SK-N-SH (cell line): ENCODE measurements at regions not wholly inside any gene's neighbourhood (a gene's known extent, or its start where the extent isn't known, plus 50 kb on each side); places are given as distances from the start of the nearest gene placed in this dataset.

ENCODE experiments used
- CTCF ChIA-PET: fragments of 300-600, 350-600 bp; formaldehyde crosslinking; extraction: SDS; loops from one replicate; lab custom pipeline; 2021; lab: Yijun Ruan, JAX
- POLR2A ChIA-PET: fragments of 350-600 bp; sonication (Branson Sonifier 250); formaldehyde crosslinking; extraction: SDS; loops from one replicate; lab custom pipeline; 2020; ENCODE audit warnings: antibody characterized with exemption, inconsistent platforms; lab: Yijun Ruan, JAX
- DNase-seq: peaks from one replicate; pipeline ENCODE4 v3.0.0; 2012
- H2AFZ ChIP-seq: fragments of 200-600 bp; sonication (generic); 2 replicates; pipeline ENCODE4 v1.8.1; 2016; ENCODE audit warnings: antibody characterized with exemption, mild to moderate bottlenecking, low read depth
- H3F3A ChIP-seq: fragments of 200-600 bp; sonication (generic); replicated peaks from 2 replicates; pipeline ENCODE3; 2016; ENCODE audit warnings: antibody characterized with exemption, mild to moderate bottlenecking; ENCODE audit not compliant: insufficient read depth
- H3K27ac ChIP-seq, 2 experiments: fragments of 200-500 bp in 1 of 2; fragments of 200-600 bp in 1 of 2; sonication (Bioruptor generic) in 1 of 2; sonication (generic), shearing (Covaris generic) in 1 of 2; 2 replicates each; pipeline versions ENCODE4 v1.5.1 to v1.6.1; 2014 to 2016; ENCODE audit warnings: low read depth in 2 of 2, inconsistent platforms in 1 of 2, low read length in 1 of 2, mild to moderate bottlenecking in 1 of 2, mixed read lengths in 1 of 2
- H3K27me3 ChIP-seq: fragments of 200-600 bp; sonication (generic), shearing (Covaris generic); 2 replicates; pipeline ENCODE4 v1.6.1; 2016; ENCODE audit warnings: mixed run types; ENCODE audit not compliant: insufficient read depth
- H3K36me3 ChIP-seq, 2 experiments: fragments of 200-500 bp in 1 of 2; fragments of 200-600 bp in 1 of 2; sonication (Bioruptor generic) in 1 of 2; sonication (generic) in 1 of 2; replicated peaks in 1 of 2; 2 replicates each; pipeline versions ENCODE3 to v1.5.1; 2014 to 2016; ENCODE audit warnings: low read length in 1 of 2, mild to moderate bottlenecking in 1 of 2; ENCODE audit not compliant: insufficient read depth in 2 of 2, control insufficient read depth in 1 of 2
- H3K4me1 ChIP-seq, 2 experiments: fragments of 200-500 bp in 1 of 2; fragments of 200-600 bp in 1 of 2; sonication (Bioruptor generic) in 1 of 2; sonication (generic), shearing (Covaris generic) in 1 of 2; 2 replicates each; pipeline versions ENCODE4 v1.5.1 to v1.6.1; 2014 to 2016; ENCODE audit warnings: low read depth in 1 of 2, low read length in 1 of 2, mixed run types in 1 of 2; ENCODE audit not compliant: insufficient read depth in 2 of 2, control insufficient read depth in 1 of 2
- H3K4me2 ChIP-seq: fragments of 200-600 bp; sonication (generic), shearing (Covaris generic); 2 replicates; pipeline ENCODE4 v1.6.1; 2017; ENCODE audit warnings: mixed run types
- H3K4me3 ChIP-seq, 2 experiments: fragments of 200-500 bp in 1 of 2; fragments of 200-600 bp in 1 of 2; sonication (Bioruptor generic) in 1 of 2; sonication (generic), shearing (Covaris generic) in 1 of 2; 2 replicates each; pipeline versions ENCODE4 v1.5.1 to v1.8.1; 2014 to 2016; ENCODE audit warnings: low read depth in 2 of 2, inconsistent platforms in 1 of 2, low read length in 1 of 2, mild to moderate bottlenecking in 1 of 2, mixed read lengths in 1 of 2, moderate library complexity in 1 of 2
- H3K79me2 ChIP-seq: fragments of 200-600 bp; sonication (generic); 2 replicates; pipeline ENCODE4 v1.8.1; 2017; ENCODE audit warnings: mild to moderate bottlenecking; ENCODE audit not compliant: insufficient read depth
- H3K9ac ChIP-seq: fragments of 200-600 bp; sonication (generic); 2 replicates; pipeline ENCODE4 v1.6.1; 2017; ENCODE audit warnings: mixed run types
- H3K9me2 ChIP-seq: fragments of 200-600 bp; sonication (generic); 2 replicates; pipeline ENCODE4 v1.6.1; 2017; ENCODE audit warnings: mixed run types
- H3K9me3 ChIP-seq: fragments of 200-600 bp; sonication (generic); 2 replicates; pipeline ENCODE4 v1.6.1; 2017; ENCODE audit warnings: mixed run types, mild to moderate bottlenecking, moderate library complexity
- H4K20me1 ChIP-seq: fragments of 200-600 bp; sonication (generic); 2 replicates; pipeline ENCODE4 v1.6.1; 2017; ENCODE audit warnings: mild to moderate bottlenecking, mixed run types; ENCODE audit not compliant: insufficient read depth
- ELF1 ChIP-seq: IDR thresholded peaks from 2 replicates; pipeline ENCODE4 v1.4.0; 2012
- EZH2phosphoT487 ChIP-seq: fragments of 200-600 bp; sonication (generic); IDR thresholded peaks from 2 replicates; pipeline ENCODE4 v1.6.1; 2017; ENCODE audit warnings: low read depth, mixed run types, mild to moderate bottlenecking, antibody characterized with exemption, moderate library complexity, borderline replicate concordance
- FOSL2 ChIP-seq: IDR thresholded peaks from 2 replicates; pipeline ENCODE4 v1.4.0; 2012; ENCODE audit warnings: low read depth, mild to moderate bottlenecking, moderate library complexity, borderline replicate concordance
- FOXM1 ChIP-seq: IDR thresholded peaks from 2 replicates; pipeline ENCODE4 v1.4.0; 2012; ENCODE audit warnings: low read depth, mild to moderate bottlenecking
- GABPA ChIP-seq: IDR thresholded peaks from 2 replicates; pipeline ENCODE4 v1.4.0; 2012; ENCODE audit warnings: low read depth, mild to moderate bottlenecking
- MAX ChIP-seq: IDR thresholded peaks from 2 replicates; pipeline ENCODE4 v1.4.0; 2012; ENCODE audit warnings: low read depth
- MXI1 ChIP-seq: IDR thresholded peaks from 2 replicates; pipeline ENCODE4 v1.6.1; 2012; ENCODE audit warnings: mild to moderate bottlenecking, low read depth, low read length, improper control_type of control experiment
- NFIC ChIP-seq: IDR thresholded peaks from 2 replicates; pipeline ENCODE4 v1.4.0; 2012; ENCODE audit warnings: borderline replicate concordance
- NRF1 ChIP-seq: IDR thresholded peaks from 2 replicates; pipeline ENCODE4 v1.6.1; 2012; ENCODE audit warnings: low read depth, mild to moderate bottlenecking, low read length
- POLR2AphosphoS5 ChIP-seq: IDR thresholded peaks from 2 replicates; pipeline ENCODE4 v1.6.1; 2012; ENCODE audit warnings: low read depth, low read length
- RAD21 ChIP-seq: IDR thresholded peaks from 2 replicates; pipeline ENCODE4 v1.6.1; 2012; ENCODE audit warnings: mild to moderate bottlenecking, low read length
- RCOR1 ChIP-seq: fragments of 150-350 bp; IDR thresholded peaks from 2 replicates; pipeline ENCODE4 v1.6.1; 2017; ENCODE audit warnings: antibody characterized with exemption, low read length
- RXRA ChIP-seq: IDR thresholded peaks from 2 replicates; pipeline ENCODE4 v1.4.0; 2012; ENCODE audit warnings: low read depth, mild to moderate bottlenecking, borderline replicate concordance
- SIN3A ChIP-seq: IDR thresholded peaks from 2 replicates; pipeline ENCODE4 v1.6.1; 2012; ENCODE audit warnings: low read depth, mild to moderate bottlenecking, low read length, moderate library complexity, borderline replicate concordance
- SMC3 ChIP-seq: IDR thresholded peaks from 2 replicates; pipeline ENCODE4 v1.6.1; 2012; ENCODE audit warnings: low read depth, low read length, improper control_type of control experiment
- TAF1 ChIP-seq: IDR thresholded peaks from 2 replicates; pipeline ENCODE4 v1.6.1; 2012; ENCODE audit warnings: low read depth, mild to moderate bottlenecking, low read length, moderate library complexity, borderline replicate concordance
- TEAD4 ChIP-seq: IDR thresholded peaks from 2 replicates; pipeline ENCODE4 v1.4.0; 2012; ENCODE audit warnings: mild to moderate bottlenecking, borderline replicate concordance; ENCODE audit not compliant: insufficient read depth
- USF2 ChIP-seq: fragments of 150-350 bp; IDR thresholded peaks from 2 replicates; pipeline ENCODE4 v1.6.1; 2017; ENCODE audit warnings: antibody characterized with exemption, low read length, low read depth, borderline replicate concordance
- YY1 ChIP-seq: IDR thresholded peaks from 2 replicates; pipeline ENCODE4 v1.4.0; 2012; ENCODE audit warnings: low read depth, mild to moderate bottlenecking
- ZBTB33 ChIP-seq: IDR thresholded peaks from 2 replicates; pipeline ENCODE4 v1.4.0; 2012; ENCODE audit warnings: low read depth, borderline replicate concordance
- WGBS: methylation state at CpG from one replicate; pipeline ENCODE4 v1.1.6; 2017; ENCODE audit warnings: low lambda C conversion rate; 5-methylcytosine and 5-hydroxymethylcytosine counted together
- TF ChIP-seq, protein P1 (sequence below): IDR thresholded peaks from 2 replicates; pipeline ENCODE4 v1.6.1; 2012; ENCODE audit warnings: mild to moderate bottlenecking, low read depth, low read length, moderate library complexity
- TF ChIP-seq, protein P2 (sequence below): IDR thresholded peaks from 2 replicates; pipeline ENCODE4 v1.4.0; 2012; ENCODE audit warnings: low read depth, borderline replicate concordance

DNA sequence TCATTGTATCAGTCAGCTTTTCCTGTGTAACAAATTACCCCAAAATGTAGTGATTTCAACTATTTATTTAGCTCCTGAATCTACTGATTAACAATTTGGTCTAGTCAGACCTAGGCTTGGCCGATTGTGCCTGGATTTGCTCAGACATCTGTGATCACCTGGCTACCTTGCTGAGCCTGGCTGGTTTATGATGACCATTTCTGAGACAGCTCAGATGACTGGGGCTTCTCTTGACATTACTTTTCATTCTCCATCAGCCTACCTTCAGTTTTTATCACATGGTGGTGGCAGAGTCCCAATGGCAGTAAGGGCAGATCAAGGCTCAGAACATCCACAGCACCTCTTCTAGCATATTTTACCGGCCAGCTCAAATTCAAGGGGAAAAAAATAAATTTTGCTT lies 286.3 kb downstream of the BTG1 start (continued):
- TF ChIP-seq, protein P1, sequence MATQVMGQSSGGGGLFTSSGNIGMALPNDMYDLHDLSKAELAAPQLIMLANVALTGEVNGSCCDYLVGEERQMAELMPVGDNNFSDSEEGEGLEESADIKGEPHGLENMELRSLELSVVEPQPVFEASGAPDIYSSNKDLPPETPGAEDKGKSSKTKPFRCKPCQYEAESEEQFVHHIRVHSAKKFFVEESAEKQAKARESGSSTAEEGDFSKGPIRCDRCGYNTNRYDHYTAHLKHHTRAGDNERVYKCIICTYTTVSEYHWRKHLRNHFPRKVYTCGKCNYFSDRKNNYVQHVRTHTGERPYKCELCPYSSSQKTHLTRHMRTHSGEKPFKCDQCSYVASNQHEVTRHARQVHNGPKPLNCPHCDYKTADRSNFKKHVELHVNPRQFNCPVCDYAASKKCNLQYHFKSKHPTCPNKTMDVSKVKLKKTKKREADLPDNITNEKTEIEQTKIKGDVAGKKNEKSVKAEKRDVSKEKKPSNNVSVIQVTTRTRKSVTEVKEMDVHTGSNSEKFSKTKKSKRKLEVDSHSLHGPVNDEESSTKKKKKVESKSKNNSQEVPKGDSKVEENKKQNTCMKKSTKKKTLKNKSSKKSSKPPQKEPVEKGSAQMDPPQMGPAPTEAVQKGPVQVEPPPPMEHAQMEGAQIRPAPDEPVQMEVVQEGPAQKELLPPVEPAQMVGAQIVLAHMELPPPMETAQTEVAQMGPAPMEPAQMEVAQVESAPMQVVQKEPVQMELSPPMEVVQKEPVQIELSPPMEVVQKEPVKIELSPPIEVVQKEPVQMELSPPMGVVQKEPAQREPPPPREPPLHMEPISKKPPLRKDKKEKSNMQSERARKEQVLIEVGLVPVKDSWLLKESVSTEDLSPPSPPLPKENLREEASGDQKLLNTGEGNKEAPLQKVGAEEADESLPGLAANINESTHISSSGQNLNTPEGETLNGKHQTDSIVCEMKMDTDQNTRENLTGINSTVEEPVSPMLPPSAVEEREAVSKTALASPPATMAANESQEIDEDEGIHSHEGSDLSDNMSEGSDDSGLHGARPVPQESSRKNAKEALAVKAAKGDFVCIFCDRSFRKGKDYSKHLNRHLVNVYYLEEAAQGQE: no peak
- no peak for TF ChIP-seq MXI1

DNA sequence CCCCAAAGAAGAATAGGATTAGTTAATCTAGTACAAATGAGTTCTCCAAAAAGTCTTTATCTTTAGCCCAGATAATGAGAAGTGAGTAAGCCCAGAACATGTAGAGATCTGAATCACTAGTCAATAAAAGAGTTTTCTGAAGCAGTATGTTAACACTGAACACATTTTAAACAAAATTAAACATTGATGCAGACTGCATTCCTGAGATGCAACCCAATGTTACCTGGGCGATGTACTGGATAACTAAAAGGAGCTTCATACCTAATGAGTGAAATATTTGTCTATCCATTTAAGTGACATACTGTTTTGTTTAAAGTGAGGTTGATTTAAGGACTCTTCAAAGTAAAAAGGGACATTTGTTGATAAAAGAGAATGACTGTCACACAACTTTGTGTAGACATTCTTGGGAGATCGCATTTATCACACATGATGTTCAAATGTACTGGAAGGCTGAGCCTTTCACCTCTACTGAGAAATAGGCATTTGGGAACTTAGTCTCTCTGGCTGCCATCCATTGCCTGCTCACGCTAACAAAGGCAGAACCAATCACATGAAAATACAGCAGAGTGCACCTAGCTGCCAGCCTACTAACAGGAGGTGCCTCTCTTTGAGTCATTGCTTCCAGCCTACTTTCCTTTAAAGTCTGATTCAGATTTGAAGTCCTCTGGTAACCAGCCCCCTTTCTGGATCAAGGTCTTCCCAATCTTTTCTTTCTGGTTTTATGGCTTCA lies 287.7 kb downstream of the BTG1 start:
- no peak for DNase-seq
- H3K4me1 ChIP-seq: no peaks in the 10 kb centered on the region
- no peaks in the 10 kb centered on the region for H3K79me2 ChIP-seq
- peaks cover 9% of the 10 kb centered on the region; the same call in 1 of the 2 replicates for H3K27me3 ChIP-seq
- TF ChIP-seq MAX (no peak), USF2 (no peak), FOXM1 (no peak), ZBTB33 (no peak), YY1 (no peak), TEAD4 (no peak), RXRA (no peak), POLR2AphosphoS5 (no peak), ELF1 (no peak), GABPA (no peak), FOSL2 (no peak), SMC3 (no peak), SIN3A (no peak), TAF1 (no peak), NFIC (no peak), NRF1 (no peak), RCOR1 (no peak), RAD21 (no peak), EZH2phosphoT487 (no peak)
- TF ChIP-seq, protein P2, sequence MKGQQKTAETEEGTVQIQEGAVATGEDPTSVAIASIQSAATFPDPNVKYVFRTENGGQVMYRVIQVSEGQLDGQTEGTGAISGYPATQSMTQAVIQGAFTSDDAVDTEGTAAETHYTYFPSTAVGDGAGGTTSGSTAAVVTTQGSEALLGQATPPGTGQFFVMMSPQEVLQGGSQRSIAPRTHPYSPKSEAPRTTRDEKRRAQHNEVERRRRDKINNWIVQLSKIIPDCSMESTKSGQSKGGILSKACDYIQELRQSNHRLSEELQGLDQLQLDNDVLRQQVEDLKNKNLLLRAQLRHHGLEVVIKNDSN: no peak
- H3K4me2 ChIP-seq: no peak overlapping the region
- H4K20me1 ChIP-seq: no peaks in the 10 kb centered on the region
- H3K9ac ChIP-seq: no peak overlapping the region
- H3K9me3 ChIP-seq: no peaks in the 10 kb centered on the region
- no peak overlapping the region for H3K4me3 ChIP-seq
- WGBS: 76% methylated on average over 3 of the region's 3 CpGs
- ChIA-PET POLR2A (no interaction called here), CTCF (interaction anchor here (0.7 kb wide), 1 partner anchor 205 kb away, joined by 3 read pairs; no protein-coding TSS in a partner anchor)
- H2AFZ ChIP-seq: no peak overlapping the region
- H3K36me3 ChIP-seq: no peaks in the 10 kb centered on the region
- H3F3A ChIP-seq: no peaks in the 10 kb centered on the region
- H3K9me2 ChIP-seq: no peaks in the 10 kb centered on the region
- no peak overlapping the region for H3K27ac ChIP-seq
